ENCODE measurements at regions not wholly inside any gene's neighbourhood (a gene's known extent, or its start where the extent isn't known, plus 50 kb on each side); places are given as distances from the start of the nearest gene placed in this dataset.

DNA sequence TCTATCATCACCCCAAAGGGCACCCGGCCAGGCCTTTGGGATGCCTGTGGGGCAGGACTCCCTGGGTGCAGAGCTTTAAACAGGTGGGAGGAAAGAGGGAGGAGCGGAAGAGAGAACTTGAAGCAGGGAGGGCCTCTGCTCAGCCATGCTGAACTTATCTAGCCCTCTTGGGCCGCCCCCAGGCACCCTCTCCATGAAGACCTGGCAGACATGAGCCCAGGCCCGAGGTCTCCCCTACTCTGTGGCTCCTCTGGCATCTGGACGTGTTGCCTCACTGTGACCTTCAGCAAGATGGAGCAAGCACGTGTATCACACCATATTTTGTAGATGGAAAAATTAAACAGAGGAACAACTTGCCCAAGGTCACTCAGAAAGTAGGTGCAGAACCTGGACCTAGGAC lies 711.4 kb downstream of the MATN1 start:
- no peaks in the 10 kb centered on the region for H3K36me3 ChIP-seq (ENCODE audit: control insufficient read depth in 1 of 2, insufficient read depth in 2 of 2, low read length in 2 of 2)
- no peak overlapping the region for H3K9ac ChIP-seq (ENCODE audit: low read length)
- ATAC-seq, result no peak
- intact Hi-C loops (cut with micrococcal nuclease), result no loop called here
- POLR2A ChIA-PET, result no interaction called here
- H2AFZ ChIP-seq (ENCODE audit: low read depth, low read length, poor library complexity, severe bottlenecking), result no peak overlapping the region
- RAD21 ChIA-PET (ENCODE audit: low non-redundant PET in 1 of 2, low total read pairs in 2 of 2, uncharacterized antibody in 2 of 2, unreplicated experiment in 2 of 2), result no interaction called here
- TF ChIP-seq JUND (IDR thresholded peaks at IDR 0.05) (no peak), FOSL1 (IDR thresholded peaks at IDR 0.05; ENCODE audit: low read depth) (no peak), SP1 (IDR thresholded peaks at IDR 0.05; ENCODE audit: low read depth) (no peak), ELF1 (IDR thresholded peaks at IDR 0.05; ENCODE audit: borderline replicate concordance, low read depth) (no peak), POLR2AphosphoS5 (IDR thresholded peaks at IDR 0.05; ENCODE audit: low read depth, low read length) (no peak), EGR1 (IDR thresholded peaks at IDR 0.05; ENCODE audit: low read depth) (no peak), YY1 (IDR thresholded peaks at IDR 0.05; ENCODE audit: extremely low read depth, insufficient replicate concordance, low read depth, low read length) (no peak), CBX3 (IDR thresholded peaks at IDR 0.05; ENCODE audit: low read depth) (no peak), SIN3A (IDR thresholded peaks at IDR 0.05; ENCODE audit: low read depth) (no peak), EZH2 (IDR thresholded peaks at IDR 0.05) (no peak), SRF (IDR thresholded peaks at IDR 0.05; ENCODE audit: low read depth) (no peak), ZNF274 (IDR thresholded peaks at IDR 0.05; ENCODE audit: low read depth, low read length) (no peak)
- TF ChIP-seq, protein P1, sequence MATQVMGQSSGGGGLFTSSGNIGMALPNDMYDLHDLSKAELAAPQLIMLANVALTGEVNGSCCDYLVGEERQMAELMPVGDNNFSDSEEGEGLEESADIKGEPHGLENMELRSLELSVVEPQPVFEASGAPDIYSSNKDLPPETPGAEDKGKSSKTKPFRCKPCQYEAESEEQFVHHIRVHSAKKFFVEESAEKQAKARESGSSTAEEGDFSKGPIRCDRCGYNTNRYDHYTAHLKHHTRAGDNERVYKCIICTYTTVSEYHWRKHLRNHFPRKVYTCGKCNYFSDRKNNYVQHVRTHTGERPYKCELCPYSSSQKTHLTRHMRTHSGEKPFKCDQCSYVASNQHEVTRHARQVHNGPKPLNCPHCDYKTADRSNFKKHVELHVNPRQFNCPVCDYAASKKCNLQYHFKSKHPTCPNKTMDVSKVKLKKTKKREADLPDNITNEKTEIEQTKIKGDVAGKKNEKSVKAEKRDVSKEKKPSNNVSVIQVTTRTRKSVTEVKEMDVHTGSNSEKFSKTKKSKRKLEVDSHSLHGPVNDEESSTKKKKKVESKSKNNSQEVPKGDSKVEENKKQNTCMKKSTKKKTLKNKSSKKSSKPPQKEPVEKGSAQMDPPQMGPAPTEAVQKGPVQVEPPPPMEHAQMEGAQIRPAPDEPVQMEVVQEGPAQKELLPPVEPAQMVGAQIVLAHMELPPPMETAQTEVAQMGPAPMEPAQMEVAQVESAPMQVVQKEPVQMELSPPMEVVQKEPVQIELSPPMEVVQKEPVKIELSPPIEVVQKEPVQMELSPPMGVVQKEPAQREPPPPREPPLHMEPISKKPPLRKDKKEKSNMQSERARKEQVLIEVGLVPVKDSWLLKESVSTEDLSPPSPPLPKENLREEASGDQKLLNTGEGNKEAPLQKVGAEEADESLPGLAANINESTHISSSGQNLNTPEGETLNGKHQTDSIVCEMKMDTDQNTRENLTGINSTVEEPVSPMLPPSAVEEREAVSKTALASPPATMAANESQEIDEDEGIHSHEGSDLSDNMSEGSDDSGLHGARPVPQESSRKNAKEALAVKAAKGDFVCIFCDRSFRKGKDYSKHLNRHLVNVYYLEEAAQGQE (IDR thresholded peaks at IDR 0.05; ENCODE audit: low read depth), result no peak
- TF ChIP-seq, protein P2, sequence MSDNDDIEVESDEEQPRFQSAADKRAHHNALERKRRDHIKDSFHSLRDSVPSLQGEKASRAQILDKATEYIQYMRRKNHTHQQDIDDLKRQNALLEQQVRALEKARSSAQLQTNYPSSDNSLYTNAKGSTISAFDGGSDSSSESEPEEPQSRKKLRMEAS (IDR thresholded peaks at IDR 0.05), result no peak
- TF ChIP-seq, protein P3, sequence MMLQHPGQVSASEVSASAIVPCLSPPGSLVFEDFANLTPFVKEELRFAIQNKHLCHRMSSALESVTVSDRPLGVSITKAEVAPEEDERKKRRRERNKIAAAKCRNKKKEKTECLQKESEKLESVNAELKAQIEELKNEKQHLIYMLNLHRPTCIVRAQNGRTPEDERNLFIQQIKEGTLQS (IDR thresholded peaks at IDR 0.05), result no peak
- H4K20me1 ChIP-seq (ENCODE audit: insufficient read depth), result no peaks in the 10 kb centered on the region
- H3K27me3 ChIP-seq (ENCODE audit: insufficient read depth, low read length), result no peaks in the 10 kb centered on the region
- H3K4me1 ChIP-seq (ENCODE audit: control insufficient read depth in 1 of 2, insufficient read depth in 2 of 2, low read length in 2 of 2), result peaks cover 0 to 10% of the 10 kb centered on the region in 2 experiments; a peak in 2 of 4 replicates
- no peaks in the 10 kb centered on the region for H3K9me2 ChIP-seq (ENCODE audit: insufficient read depth)
- H3K9me3 ChIP-seq (ENCODE audit: control insufficient read depth in 1 of 2, insufficient read depth in 1 of 2, low read depth in 1 of 2, low read length in 2 of 2), result no peaks in the 10 kb centered on the region; a peak in 1 of 4 replicates
- no peak overlapping the region for H3K4me3 ChIP-seq (replicated peaks in 1 of 2; ENCODE audit: low read depth in 1 of 2, low read length in 2 of 2)
- no peak for DNase-seq (ENCODE audit: low read depth, low spot score)
- H3K27ac ChIP-seq (ENCODE audit: low read depth, low read length), result no peak overlapping the region
- BruUV-seq (replicated peaks), result no TSS peak
- no peaks in the 10 kb centered on the region for H3K79me2 ChIP-seq (ENCODE audit: insufficient read depth, low read length)
- H3K4me2 ChIP-seq (ENCODE audit: low read length), result no peak overlapping the region
- CTCF ChIA-PET, result no interaction called here

All from HCT116 (cell line).